Activated CD4-positive, alpha-beta T cell treated with anti-CD3 and anti-CD28 coated beads for 4 hours (primary cell): ENCODE measurements at regions not wholly inside any gene's neighbourhood (a gene's known extent, or its start where the extent isn't known, plus 50 kb on each side); places are given as distances from the start of the nearest gene placed in this dataset.
A peak's percentile ranks its signal among the peaks of the same experiment; 100 is the strongest.

Source experiments
- DNase-seq, 2 donors: peaks; one replicate each; pipeline ENCODE4 v3.0.0-alpha.2; 2020

GRCh38 chr4:71163317-71163716 is 169.9 kb downstream of the DCK start:
- DNase-seq = no peak

GRCh38 chr4:71167083-71167482 is 171.7 kb upstream of the SLC4A4 start:
- DNase-seq = no peak

- no peak for DNase-seq
These were observed 167.2 kb upstream of the SLC4A4 start for GRCh38 chr4:71171592-71171991.

GRCh38 chr4:71181332-71181731 is 157.5 kb upstream of the SLC4A4 start:
- no peak for DNase-seq

- peak; percentile 18 to 39 for DNase-seq
These were observed 154.5 kb upstream of the SLC4A4 start for GRCh38 chr4:71184195-71184781.

GRCh38 chr4:71185037-71185436 is 153.8 kb upstream of the SLC4A4 start:
- DNase-seq = no peak

GRCh38 chr4:71186257-71186565 is 152.6 kb upstream of the SLC4A4 start:
- no peak for DNase-seq

GRCh38 chr4:71186566-71187403 is 152.0 kb upstream of the SLC4A4 start:
- peak; percentile 5 to 9 for DNase-seq

GRCh38 chr4:71187404-71188155 is 151.2 kb upstream of the SLC4A4 start:
- DNase-seq = peak in 1 of 2 donors; percentile 2

- no peak for DNase-seq
These were observed 150.6 kb upstream of the SLC4A4 start for GRCh38 chr4:71188156-71188640.

GRCh38 chr4:71188951-71189350 is 149.9 kb upstream of the SLC4A4 start:
- DNase-seq = no peak

GRCh38 chr4:71189471-71189870 is 149.3 kb upstream of the SLC4A4 start:
- DNase-seq = no peak

GRCh38 chr4:71194454-71194853 is 144.4 kb upstream of the SLC4A4 start:
- no peak for DNase-seq

GRCh38 chr4:71195924-71196323 is 142.9 kb upstream of the SLC4A4 start:
- DNase-seq = no peak

- DNase-seq = no peak
These were observed 139.9 kb upstream of the SLC4A4 start for GRCh38 chr4:71198958-71199357.

- DNase-seq = no peak
These were observed 137.8 kb upstream of the SLC4A4 start for GRCh38 chr4:71201057-71201456.

GRCh38 chr4:71201817-71202576 is 136.8 kb upstream of the SLC4A4 start:
- DNase-seq = no peak

- no peak for DNase-seq
These were observed 136.1 kb upstream of the SLC4A4 start for GRCh38 chr4:71202705-71203104.

- DNase-seq = no peak
These were observed 134.8 kb upstream of the SLC4A4 start for GRCh38 chr4:71204056-71204455.

GRCh38 chr4:71206763-71207162 is 132.1 kb upstream of the SLC4A4 start:
- DNase-seq = no peak

- no peak for DNase-seq
These were observed 129.7 kb upstream of the SLC4A4 start for GRCh38 chr4:71209161-71209560.

GRCh38 chr4:71210823-71211222 is 128.0 kb upstream of the SLC4A4 start:
- DNase-seq = no peak

- no peak for DNase-seq
These were observed 127.1 kb upstream of the SLC4A4 start for GRCh38 chr4:71211748-71212147.
